MCF 10A (cell line): ENCODE measurements at regions not wholly inside any gene's neighbourhood (a gene's known extent, or its start where the extent isn't known, plus 50 kb on each side); places are given as distances from the start of the nearest gene placed in this dataset.

Source experiments
- BruUV-seq: library from RNA; stranded (reverse); fragments of 400-500 nt; replicated peaks from 2 replicates; lab custom pipeline; 2021; lab: Mats Ljungman, UMichigan
- CTCF ChIA-PET: fragments of 300-600 bp; sonication (Branson Sonifier 250); formaldehyde crosslinking; extraction: SDS; loops from one replicate; lab custom pipeline; 2021; ENCODE audit warnings: antibody characterized with exemption, inconsistent platforms; lab: Yijun Ruan, JAX
- POLR2A ChIA-PET: fragments of 300-600, 350-650 bp; sonication (Branson Sonifier 250); formaldehyde crosslinking; extraction: SDS; loops from one replicate; lab custom pipeline; 2020; ENCODE audit warnings: antibody characterized with exemption, inconsistent platforms; lab: Yijun Ruan, JAX
- DNase-seq: peaks from one replicate; pipeline ENCODE4 v3.0.0-alpha.2; 2018; ENCODE audit not compliant: unreplicated experiment
- H3K27ac Mint-ChIP-seq: one replicate; pipeline ENCODE4 v1.8.0; 2022; ENCODE audit warnings: mild to moderate bottlenecking, low read depth, mixed read lengths; ENCODE audit not compliant: unreplicated experiment
- H3K27me3 Mint-ChIP-seq: one replicate; pipeline ENCODE4 v1.8.0; 2022; ENCODE audit warnings: mixed read lengths; ENCODE audit not compliant: insufficient read depth, unreplicated experiment
- H3K36me3 Mint-ChIP-seq: one replicate; pipeline ENCODE4 v1.8.0; 2022; ENCODE audit warnings: mild to moderate bottlenecking, moderate library complexity, mixed read lengths; ENCODE audit not compliant: insufficient read depth, unreplicated experiment
- H3K4me1 Mint-ChIP-seq: one replicate; pipeline ENCODE4 v1.8.0; 2022; ENCODE audit warnings: mixed read lengths; ENCODE audit not compliant: insufficient read depth, unreplicated experiment
- H3K4me3 Mint-ChIP-seq: one replicate; pipeline ENCODE4 v1.8.0; 2022; ENCODE audit warnings: mild to moderate bottlenecking, moderate library complexity, mixed read lengths; ENCODE audit not compliant: unreplicated experiment
- H3K9me3 Mint-ChIP-seq: one replicate; pipeline ENCODE4 v1.8.0; 2022; ENCODE audit warnings: mixed read lengths; ENCODE audit not compliant: unreplicated experiment
- CTCF ChIP-seq: fragments of 200-600 bp; IDR thresholded peaks from one replicate; pipeline ENCODE4 v1.8.0; 2022; ENCODE audit warnings: antibody characterized with exemption, mild to moderate bottlenecking; ENCODE audit not compliant: unreplicated experiment
- intact Hi-C: fragments of 100-400 bp; cut with micrococcal nuclease; formaldehyde crosslinking; loops from 2 replicates; pipeline ENCODE4 v1.14.1; 2022

- no peak for TF ChIP-seq CTCF
- intact Hi-C loops, result no loop called here
- DNase-seq, result no peak
- POLR2A ChIA-PET, result interaction anchor here (0.5 kb wide), 1 partner anchor 302 kb away, joined by 3 read pairs; no protein-coding TSS in a partner anchor
- no TSS peak for BruUV-seq
- Mint-ChIP-seq H3K36me3 (no peaks in the 10 kb centered on the region), H3K27ac (no peak overlapping the region), H3K4me3 (no peak overlapping the region), H3K9me3 (no peaks in the 10 kb centered on the region), H3K27me3 (peaks cover 86% of the 10 kb centered on the region), H3K4me1 (no peaks in the 10 kb centered on the region)
- CTCF ChIA-PET, result interaction anchor here (0.6 to 1.2 kb wide), 3 partner anchors 27 to 240 kb away, joined by 3 read pairs; no protein-coding TSS in a partner anchor
Measured at GRCh38 chr17:79427621-79428539, 183.0 kb downstream of the RBFOX3 start.

- H3K9me3 Mint-ChIP-seq, result no peaks in the 10 kb centered on the region
- no peak for TF ChIP-seq CTCF
- DNase-seq, result no peak
- H3K4me3 Mint-ChIP-seq, result no peak overlapping the region
- BruUV-seq, result no TSS peak
- POLR2A ChIA-PET, result no interaction called here
- H3K27me3 Mint-ChIP-seq, result peaks cover 78% of the 10 kb centered on the region
- intact Hi-C loops, result no loop called here
- CTCF ChIA-PET, result interaction anchor here (1.5 kb wide), 1 partner anchor 24 kb away, joined by 5 read pairs; no protein-coding TSS in a partner anchor
- H3K27ac Mint-ChIP-seq, result no peak overlapping the region
- H3K4me1 Mint-ChIP-seq, result no peaks in the 10 kb centered on the region
- H3K36me3 Mint-ChIP-seq, result no peaks in the 10 kb centered on the region
Measured at GRCh38 chr17:79425686-79426085, 185.2 kb downstream of the RBFOX3 start.

- Mint-ChIP-seq H3K9me3 (no peaks in the 10 kb centered on the region), H3K4me1 (no peaks in the 10 kb centered on the region), H3K4me3 (no peak overlapping the region), H3K27me3 (peaks cover 77% of the 10 kb centered on the region), H3K27ac (no peak overlapping the region), H3K36me3 (no peaks in the 10 kb centered on the region)
- no peak for DNase-seq
- TF ChIP-seq CTCF, result no peak
- ChIA-PET CTCF (interaction anchor here (1.0 to 1.5 kb wide), 2 partner anchors 23 to 31 kb away, joined by 5 read pairs; no protein-coding TSS in a partner anchor), POLR2A (no interaction called here)
- BruUV-seq, result no TSS peak
- intact Hi-C loops, result no loop called here
Measured at GRCh38 chr17:79424471-79425185, 186.2 kb downstream of the RBFOX3 start.
